GM18511 (cell line): ENCODE measurements at regions not wholly inside any gene's neighbourhood (a gene's known extent, or its start where the extent isn't known, plus 50 kb on each side); places are given as distances from the start of the nearest gene placed in this dataset.

ENCODE experiments used
- ATAC-seq: cut with Tn5 transposase; IDR thresholded peaks from one replicate; pipeline ENCODE4 v1.9.1; 2021; ENCODE audit warnings: mild to moderate bottlenecking, moderate library complexity; ENCODE audit not compliant: unreplicated experiment

DNA sequence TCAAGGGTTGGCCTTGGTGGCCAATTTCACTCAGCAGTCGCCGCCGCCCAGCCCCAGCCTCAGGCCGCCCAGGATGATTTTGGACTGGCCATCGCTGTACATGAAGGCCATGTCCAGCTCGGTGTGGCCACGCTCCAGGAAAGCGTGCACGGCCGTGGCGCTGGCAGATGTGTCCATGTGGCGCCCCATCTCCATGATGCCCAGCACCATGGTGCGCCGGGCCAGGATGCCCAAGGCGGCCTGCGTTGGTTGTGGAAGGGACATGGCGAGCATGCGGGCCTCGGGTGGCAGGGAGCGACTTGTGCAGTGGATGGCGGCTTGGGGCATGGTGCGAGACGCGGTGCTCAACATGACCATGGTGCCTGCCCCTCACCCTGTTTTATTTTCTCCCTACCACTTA, 55.4 kb downstream of the ZCCHC12 start:
- ATAC-seq: no peak

DNA sequence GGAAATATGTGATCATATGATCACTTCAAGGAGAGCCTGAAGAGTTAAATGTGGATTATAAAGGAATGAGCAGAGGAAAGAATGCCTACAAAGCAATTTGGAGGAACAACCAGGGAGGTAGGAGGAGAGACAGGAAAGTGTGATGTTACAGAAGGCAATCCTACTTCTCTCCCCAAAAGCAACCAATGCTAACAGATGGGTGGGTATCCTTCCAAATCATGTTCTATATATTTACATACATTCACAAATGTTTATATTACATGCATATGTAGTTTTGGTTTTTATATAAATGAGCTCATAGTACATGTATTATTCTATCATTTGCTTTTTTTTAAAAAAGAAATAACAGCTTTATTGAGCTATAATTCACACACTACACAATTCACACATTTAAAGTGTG, 56.0 kb downstream of the ZCCHC12 start:
- no peak for ATAC-seq

DNA sequence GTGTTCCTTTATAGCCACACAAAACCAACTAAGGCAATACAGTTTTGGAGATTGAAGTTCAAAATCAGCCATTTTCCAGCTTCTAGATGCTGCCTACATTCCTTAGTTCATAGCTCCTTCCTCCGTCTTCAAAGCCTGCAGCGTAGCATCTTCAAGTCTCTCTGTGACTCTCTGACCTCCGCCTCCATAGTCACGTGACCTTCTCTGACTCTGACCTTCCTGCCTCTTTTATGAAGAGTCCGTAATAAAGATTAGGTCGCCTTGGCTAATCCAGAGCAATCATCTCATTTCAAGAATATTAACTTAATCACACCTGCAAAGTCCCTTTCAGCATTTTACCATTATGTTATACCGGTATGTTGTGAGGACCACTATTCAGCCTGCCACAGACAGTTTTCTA, 60.4 kb downstream of the ZCCHC12 start:
- ATAC-seq: no peak

DNA sequence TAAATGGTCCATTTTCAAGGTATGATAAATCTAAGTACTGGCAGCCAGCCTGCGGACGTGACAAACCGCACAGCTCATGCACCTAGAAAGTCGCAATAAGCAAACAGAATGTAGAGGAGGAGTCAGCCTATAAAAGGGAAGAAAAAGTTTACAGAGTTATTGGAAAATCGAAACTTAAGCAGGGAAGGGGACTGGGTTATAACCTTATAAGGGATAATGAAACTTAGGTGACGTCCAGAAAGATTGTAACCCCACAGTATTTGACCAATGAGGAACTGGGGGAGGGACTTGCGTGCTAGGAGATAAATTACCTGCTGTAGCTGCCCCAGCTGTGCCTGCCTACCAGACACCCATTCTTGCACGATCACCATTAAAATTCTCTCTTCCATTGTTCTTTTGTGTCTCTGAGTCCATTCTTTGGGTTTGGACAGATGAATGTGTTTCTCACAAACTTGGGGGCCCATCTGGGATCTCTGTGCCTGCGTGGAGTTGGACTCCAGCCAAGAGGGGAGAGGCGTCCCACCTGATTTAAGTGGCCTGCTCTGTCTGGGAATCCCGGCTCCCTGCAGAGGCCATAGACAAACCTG, 61.0 kb downstream of the ZCCHC12 start:
- ATAC-seq: no peak

DNA sequence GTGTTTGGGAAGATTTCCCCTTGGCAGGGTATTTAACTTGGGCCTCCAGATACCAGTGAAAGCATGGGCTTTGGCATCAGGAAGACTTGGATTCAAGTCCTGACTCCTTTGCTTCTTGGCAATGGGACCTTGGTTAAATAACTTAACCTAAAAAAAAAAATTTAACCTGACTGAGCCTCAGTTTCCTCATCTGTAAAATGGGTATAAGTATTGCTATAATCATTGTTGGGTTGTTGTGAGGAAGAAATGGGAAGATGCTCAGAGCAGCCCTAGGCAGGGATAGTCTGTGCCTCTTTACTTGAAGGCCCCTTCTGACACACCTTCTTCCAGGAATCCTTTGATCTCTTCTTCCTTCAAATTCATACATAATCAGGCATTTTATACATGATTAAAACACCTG, 70.3 kb downstream of the ZCCHC12 start:
- no peak for ATAC-seq

DNA sequence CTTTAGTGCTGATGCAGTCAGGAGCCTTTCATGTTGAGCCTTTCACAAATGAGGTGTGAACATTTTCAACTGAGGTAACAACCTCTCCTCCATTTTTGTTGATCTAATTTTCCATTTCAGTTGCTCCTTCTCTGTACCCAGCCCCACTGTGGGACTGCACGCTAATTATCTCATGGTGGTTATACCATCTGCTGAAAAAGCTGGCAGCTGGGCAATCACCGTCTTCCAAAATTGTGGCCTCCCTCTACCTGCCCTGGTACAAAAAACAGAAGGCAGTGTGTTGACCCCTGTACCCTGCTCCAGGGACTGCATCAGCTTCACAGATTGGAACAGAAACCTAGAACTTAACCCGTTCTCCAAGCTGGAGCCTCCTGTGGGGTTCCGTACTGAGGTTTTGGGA, 72.4 kb upstream of the LONRF3 start:
- no peak for ATAC-seq

DNA sequence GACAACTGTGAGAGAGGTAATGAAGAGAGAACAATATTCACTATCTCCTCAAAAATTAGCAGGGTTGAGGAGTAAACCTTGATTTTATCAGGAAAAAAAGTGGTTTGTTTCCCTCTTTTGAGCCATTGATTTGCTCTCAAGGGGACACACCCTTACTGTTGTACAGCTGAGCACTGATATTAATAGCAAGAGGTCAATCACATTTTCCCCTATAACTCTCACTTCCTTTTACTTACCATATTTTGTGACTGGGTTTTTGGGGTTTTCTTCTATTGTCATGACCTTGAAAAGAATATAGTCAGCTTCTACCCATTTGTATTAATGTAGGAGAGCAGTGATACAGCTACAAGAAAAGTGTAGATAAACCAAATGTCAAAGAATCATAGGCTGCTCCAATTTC, 70.2 kb upstream of the LONRF3 start:
- ATAC-seq: peak; percentile 76

DNA sequence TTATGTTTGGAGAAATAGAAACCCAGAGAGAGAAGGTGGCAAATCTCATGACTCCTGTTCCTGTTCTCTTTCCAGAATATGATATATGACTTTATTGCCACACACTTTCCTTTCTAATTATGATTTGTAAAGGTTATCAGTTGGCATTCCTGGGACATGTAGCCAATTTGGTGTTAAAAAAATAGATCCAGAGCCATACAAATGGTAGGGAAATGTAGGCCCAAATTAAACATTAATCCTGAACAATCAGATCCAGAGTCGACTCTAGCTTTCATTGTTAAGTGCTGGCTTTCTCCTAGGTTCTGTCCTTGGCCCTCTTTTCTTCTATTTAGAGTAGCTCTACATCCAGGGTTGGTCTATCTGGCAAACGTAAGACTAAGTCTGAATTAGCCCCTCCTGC, 69.8 kb upstream of the LONRF3 start:
- no peak for ATAC-seq
